Trophoblast cell (in vitro differentiated cells and primary cell): ENCODE measurements at regions not wholly inside any gene's neighbourhood (a gene's known extent, or its start where the extent isn't known, plus 50 kb on each side); places are given as distances from the start of the nearest gene placed in this dataset.

Source experiments
- DNase-seq, 2 donors: peaks; one replicate each; pipeline ENCODE4 v3.0.0-alpha.2; 2016
- H2AFZ ChIP-seq: 2 replicates; pipeline ENCODE4 v1.6.1; 2013; ENCODE audit warnings: low read length, moderate library complexity, mild to moderate bottlenecking; ENCODE audit not compliant: insufficient read depth, poor library complexity
- H2AK5ac ChIP-seq: 2 replicates; pipeline ENCODE4 v1.6.1; 2013; ENCODE audit warnings: mild to moderate bottlenecking, low read length
- H2BK120ac ChIP-seq: 2 replicates; pipeline ENCODE4 v1.6.1; 2013; ENCODE audit warnings: low read length, mild to moderate bottlenecking, moderate library complexity; ENCODE audit not compliant: insufficient read depth, poor library complexity
- H2BK12ac ChIP-seq: 2 replicates; pipeline ENCODE4 v1.6.1; 2013; ENCODE audit warnings: mild to moderate bottlenecking, low read length, moderate library complexity
- H2BK5ac ChIP-seq: 2 replicates; pipeline ENCODE4 v1.6.1; 2013; ENCODE audit warnings: low read length, low read depth, moderate library complexity, mild to moderate bottlenecking; ENCODE audit not compliant: poor library complexity
- H3K14ac ChIP-seq: 2 replicates; pipeline ENCODE4 v1.6.1; 2013; ENCODE audit warnings: mild to moderate bottlenecking, low read length
- H3K18ac ChIP-seq: 2 replicates; pipeline ENCODE4 v1.6.1; 2013; ENCODE audit warnings: mild to moderate bottlenecking, low read length
- H3K23ac ChIP-seq: 2 replicates; pipeline ENCODE4 v1.6.1; 2013; ENCODE audit warnings: low read length
- H3K27ac ChIP-seq: 2 replicates; pipeline ENCODE4 v1.5.1; 2013; ENCODE audit warnings: low read depth, mild to moderate bottlenecking, inconsistent platforms, low read length, moderate library complexity
- H3K27me3 ChIP-seq: 2 replicates; pipeline ENCODE4 v1.6.1; 2013; ENCODE audit warnings: inconsistent platforms, mild to moderate bottlenecking, low read length, moderate library complexity; ENCODE audit not compliant: insufficient read depth
- H3K36me3 ChIP-seq, 2 experiments: 1 replicate in 1 of 2; 2 replicates in 1 of 2; pipeline ENCODE4 v1.6.1; 2013; ENCODE audit warnings: low read length in 2 of 2, mild to moderate bottlenecking in 2 of 2, moderate library complexity in 1 of 2; ENCODE audit not compliant: insufficient read depth in 2 of 2, control insufficient read depth in 1 of 2
- H3K4ac ChIP-seq: 2 replicates; pipeline ENCODE4 v1.6.1; 2013; ENCODE audit warnings: low read depth, mild to moderate bottlenecking, low read length, moderate library complexity
- H3K4me1 ChIP-seq, 2 experiments: 1 replicate in 1 of 2; 2 replicates in 1 of 2; pipeline ENCODE4 v1.6.1; 2013; ENCODE audit warnings: low read length in 2 of 2, mild to moderate bottlenecking in 2 of 2, moderate library complexity in 1 of 2; ENCODE audit not compliant: insufficient read depth in 2 of 2, control insufficient read depth in 1 of 2
- H3K4me2 ChIP-seq: 2 replicates; pipeline ENCODE4 v1.6.1; 2013; ENCODE audit warnings: inconsistent platforms, mild to moderate bottlenecking, low read length, moderate library complexity
- H3K4me3 ChIP-seq: 2 replicates; pipeline ENCODE4 v1.5.1; 2013; ENCODE audit warnings: mild to moderate bottlenecking, low read depth, low read length, inconsistent platforms
- H3K79me1 ChIP-seq: one replicate; pipeline ENCODE4 v1.6.1; 2013; ENCODE audit warnings: low read length
- H3K79me2 ChIP-seq: 2 replicates; pipeline ENCODE4 v1.6.1; 2013; ENCODE audit warnings: low read length, mild to moderate bottlenecking; ENCODE audit not compliant: control insufficient read depth, insufficient read depth, poor library complexity
- H3K9ac ChIP-seq: 2 replicates; pipeline ENCODE4 v1.6.1; 2013; ENCODE audit warnings: mild to moderate bottlenecking, low read length
- H3K9me3 ChIP-seq: 2 replicates; pipeline ENCODE4 v1.6.1; 2013; ENCODE audit warnings: low read depth, mild to moderate bottlenecking, control low read depth, inconsistent platforms, low read length; ENCODE audit not compliant: insufficient read depth
- H4K12ac ChIP-seq: 2 replicates; pipeline ENCODE4 v1.6.1; 2013; ENCODE audit warnings: low read depth, mild to moderate bottlenecking, low read length, moderate library complexity
- H4K8ac ChIP-seq: 2 replicates; pipeline ENCODE4 v1.6.1; 2013; ENCODE audit warnings: low read depth, mild to moderate bottlenecking, low read length, moderate library complexity
- H4K91ac ChIP-seq: one replicate; pipeline ENCODE4 v1.6.1; 2013; ENCODE audit warnings: low read depth, mild to moderate bottlenecking, low read length, moderate library complexity
- WGBS: extraction: QIAGEN DNeasy Blood & Tissue Kit; methylation state at CpG from one replicate; pipeline ENCODE4 v1.1.7; 2013; ENCODE audit warnings: missing lambda C conversion rate; ENCODE audit not compliant: insufficient read length, insufficient coverage; ENCODE audit errors: extremely low coverage; 5-methylcytosine and 5-hydroxymethylcytosine counted together

- H4K12ac ChIP-seq, result no peak overlapping the region
- H3K27me3 ChIP-seq, result no peaks in the 10 kb centered on the region
- H3K36me3 ChIP-seq, result no peaks in the 10 kb centered on the region
- H3K4me3 ChIP-seq, result no peak overlapping the region
- H3K4me1 ChIP-seq, result no peaks in the 10 kb centered on the region
- H2BK12ac ChIP-seq, result no peak overlapping the region
- no peak overlapping the region for H3K23ac ChIP-seq
- H3K4ac ChIP-seq, result no peak overlapping the region
- H4K91ac ChIP-seq, result no peak overlapping the region
- H3K4me2 ChIP-seq, result no peak overlapping the region
- no peaks in the 10 kb centered on the region for H3K79me2 ChIP-seq
- H3K9me3 ChIP-seq, result no peaks in the 10 kb centered on the region
- no peak overlapping the region for H3K18ac ChIP-seq
- no peak overlapping the region for H3K27ac ChIP-seq
- no peaks in the 10 kb centered on the region for H3K79me1 ChIP-seq
- H2AK5ac ChIP-seq, result no peak overlapping the region
- no peak overlapping the region for H2BK120ac ChIP-seq
- no CpG with 5 or more reads among the region's 2 CpGs for WGBS
- H3K9ac ChIP-seq, result no peak overlapping the region
- no peak overlapping the region for H2BK5ac ChIP-seq
- H3K14ac ChIP-seq, result no peak overlapping the region
- H2AFZ ChIP-seq, result no peak overlapping the region
- no peak for DNase-seq
- no peak overlapping the region for H4K8ac ChIP-seq
These were observed 378.0 kb downstream of the LRRC70 start for GRCh38 chr5:62956597-62956996.

GRCh38 chr5:62954578-62954977 lies 376.0 kb downstream of the LRRC70 start:
- no CpG with 5 or more reads among the region's 2 CpGs for WGBS
- Histone ChIP-seq H4K12ac (no peak overlapping the region), H3K4me2 (no peak overlapping the region), H2BK120ac (no peak overlapping the region), H2AFZ (no peak overlapping the region), H3K18ac (no peak overlapping the region), H3K9me3 (no peaks in the 10 kb centered on the region), H3K79me1 (no peaks in the 10 kb centered on the region), H3K4me1 (no peaks in the 10 kb centered on the region), H3K27ac (no peak overlapping the region), H3K36me3 (no peaks in the 10 kb centered on the region), H3K27me3 (no peaks in the 10 kb centered on the region), H4K8ac (no peak overlapping the region), H2BK5ac (no peak overlapping the region), H3K14ac (no peak overlapping the region), H3K79me2 (no peaks in the 10 kb centered on the region), H4K91ac (no peak overlapping the region), H2BK12ac (no peak overlapping the region), H3K23ac (no peak overlapping the region), H3K4ac (no peak overlapping the region), H3K9ac (no peak overlapping the region), H2AK5ac (no peak overlapping the region), H3K4me3 (no peak overlapping the region)
- DNase-seq, result no peak

GRCh38 chr5:62948301-62948700 lies 369.7 kb downstream of the LRRC70 start:
- Histone ChIP-seq H2BK120ac (no peak overlapping the region), H4K8ac (no peak overlapping the region), H2AK5ac (no peak overlapping the region), H2BK12ac (no peak overlapping the region), H3K18ac (no peak overlapping the region), H2BK5ac (no peak overlapping the region), H4K12ac (no peak overlapping the region), H3K79me1 (no peaks in the 10 kb centered on the region), H3K4ac (no peak overlapping the region), H3K9ac (no peak overlapping the region), H3K27me3 (no peaks in the 10 kb centered on the region), H3K4me1 (no peaks in the 10 kb centered on the region), H3K23ac (no peak overlapping the region), H3K27ac (no peak overlapping the region), H3K9me3 (no peaks in the 10 kb centered on the region), H3K79me2 (no peaks in the 10 kb centered on the region), H4K91ac (no peak overlapping the region), H3K36me3 (no peaks in the 10 kb centered on the region), H3K4me2 (no peak overlapping the region), H3K4me3 (no peak overlapping the region), H2AFZ (no peak overlapping the region), H3K14ac (no peak overlapping the region)
- DNase-seq, result no peak
- WGBS, result no CpG with 5 or more reads among the region's 1 CpG

- Histone ChIP-seq H3K27me3 (no peaks in the 10 kb centered on the region), H3K23ac (no peak overlapping the region), H3K27ac (no peak overlapping the region), H3K9me3 (no peaks in the 10 kb centered on the region), H3K79me1 (peaks cover 6% of the 10 kb centered on the region), H3K18ac (no peak overlapping the region), H2BK5ac (no peak overlapping the region), H3K79me2 (peaks cover 3% of the 10 kb centered on the region), H4K12ac (no peak overlapping the region), H3K14ac (no peak overlapping the region), H2BK12ac (no peak overlapping the region), H3K36me3 (no peaks in the 10 kb centered on the region), H3K4me3 (no peak overlapping the region), H4K91ac (no peak overlapping the region), H3K4me2 (no peak overlapping the region), H2BK120ac (no peak overlapping the region), H3K9ac (no peak overlapping the region), H2AFZ (no peak overlapping the region), H2AK5ac (no peak overlapping the region), H4K8ac (no peak overlapping the region), H3K4me1 (peaks cover 5 to 8% of the 10 kb centered on the region in 2 experiments), H3K4ac (no peak overlapping the region)
- DNase-seq, result no peak
- WGBS, result no CpG with 5 or more reads among the region's 4 CpGs
These were observed 363.8 kb downstream of the LRRC70 start for GRCh38 chr5:62942384-62942783.
